ENCODE measurements at regions not wholly inside any gene's neighbourhood (a gene's known extent, or its start where the extent isn't known, plus 50 kb on each side); places are given as distances from the start of the nearest gene placed in this dataset.

- TF ChIP-seq NANOG (IDR thresholded peaks at IDR 0.05; ENCODE audit: borderline replicate concordance), result no peak
- no peak overlapping the region for H3K27ac ChIP-seq (ENCODE audit: low read depth)
- no peaks in the 10 kb centered on the region for H3K27me3 ChIP-seq (ENCODE audit: insufficient read depth)
- H4K20me1 ChIP-seq (replicated peaks; ENCODE audit: insufficient read depth), result no peaks in the 10 kb centered on the region
- Mint-ChIP-seq H3K27ac (no peak overlapping the region), H3K4me3 (no peak overlapping the region), H3K4me1 (no peaks in the 10 kb centered on the region), H3K27me3 (ENCODE audit: insufficient read depth, low read depth, poor library complexity) (no peaks in the 10 kb centered on the region), H3K9me3 (peaks cover 14% of the 10 kb centered on the region), H3K36me3 (ENCODE audit: low read depth) (peaks cover 5% of the 10 kb centered on the region; the same call in 2 of the 3 replicates)
- H3K4me1 ChIP-seq (ENCODE audit: insufficient read depth), result no peaks in the 10 kb centered on the region
- DNase-seq (ENCODE audit: low spot score), result no peak
- peaks cover 12% of the 10 kb centered on the region; the same call in 1 of the 2 replicates for H3K9me2 ChIP-seq (ENCODE audit: insufficient read depth)
- H3K4me3 ChIP-seq, result no peak overlapping the region
- H3K4me2 ChIP-seq, result no peak overlapping the region
- no peaks in the 10 kb centered on the region for H3K36me3 ChIP-seq (ENCODE audit: insufficient read depth)
- H3K79me2 ChIP-seq (replicated peaks; ENCODE audit: insufficient read depth), result no peaks in the 10 kb centered on the region
- ATAC-seq, result no peak
- H2AFZ ChIP-seq, result no peak overlapping the region
- H3F3A ChIP-seq (replicated peaks; ENCODE audit: low read depth), result no peaks in the 10 kb centered on the region
Observed at GRCh38 chr3:88785841-88786240, 321.6 kb upstream of the EPHA3 start.

- Histone ChIP-seq H4K20me1 (replicated peaks; ENCODE audit: insufficient read depth) (no peaks in the 10 kb centered on the region), H3K27ac (ENCODE audit: low read depth) (no peak overlapping the region), H3K36me3 (ENCODE audit: insufficient read depth) (no peaks in the 10 kb centered on the region), H3F3A (replicated peaks; ENCODE audit: low read depth) (no peaks in the 10 kb centered on the region), H3K4me1 (ENCODE audit: insufficient read depth) (no peaks in the 10 kb centered on the region), H3K79me2 (replicated peaks; ENCODE audit: insufficient read depth) (no peaks in the 10 kb centered on the region), H3K4me2 (no peak overlapping the region), H3K4me3 (no peak overlapping the region), H3K9me2 (ENCODE audit: insufficient read depth) (no peaks in the 10 kb centered on the region; the same call in 1 of the 2 replicates), H2AFZ (no peak overlapping the region), H3K27me3 (ENCODE audit: insufficient read depth) (no peaks in the 10 kb centered on the region)
- DNase-seq (ENCODE audit: low spot score), result no peak
- no peaks in the 10 kb centered on the region for H3K27me3 Mint-ChIP-seq (ENCODE audit: insufficient read depth, low read depth, poor library complexity)
- no peak for TF ChIP-seq ZNF462 (CRISPR knock-in tag; IDR thresholded peaks at IDR 0.05)
- TF ChIP-seq CTCF (conservative IDR thresholded peaks at IDR 0.05; ENCODE audit: low read depth in 2 of 2), result no peak
- no peak for TF ChIP-seq EZH2 (IDR thresholded peaks at IDR 0.05; ENCODE audit: low read depth, unreplicated experiment)
- TF ChIP-seq ETS1 (IDR thresholded peaks at IDR 0.05), result no peak
- TF ChIP-seq ZNF331 (CRISPR knock-in tag; IDR thresholded peaks at IDR 0.05; ENCODE audit: low read depth), result no peak
- TF ChIP-seq CREB1 (CRISPR knock-in tag; IDR thresholded peaks at IDR 0.05; ENCODE audit: low read depth), result no peak
- TF ChIP-seq POLR2AphosphoS5 (IDR thresholded peaks at IDR 0.05; ENCODE audit: low read depth), result no peak
- TF ChIP-seq JUNB (IDR thresholded peaks at IDR 0.05; ENCODE audit: unreplicated experiment), result no peak
- TF ChIP-seq NANOG (IDR thresholded peaks at IDR 0.05; ENCODE audit: borderline replicate concordance), result no peak
- no peak overlapping the region for H3K4me3 Mint-ChIP-seq
- no peak for ATAC-seq
- no peak overlapping the region for H3K27ac Mint-ChIP-seq
- no peaks in the 10 kb centered on the region for H3K4me1 Mint-ChIP-seq
- H3K9me3 Mint-ChIP-seq, result peaks cover 57% of the 10 kb centered on the region
- H3K36me3 Mint-ChIP-seq (ENCODE audit: low read depth), result peaks cover 26% of the 10 kb centered on the region
Observed at GRCh38 chr3:88795503-88795902, 311.9 kb upstream of the EPHA3 start.

Data from GM23338 (cell line).